ENCODE measurements at regions not wholly inside any gene's neighbourhood (a gene's known extent, or its start where the extent isn't known, plus 50 kb on each side); places are given as distances from the start of the nearest gene placed in this dataset.

DNA sequence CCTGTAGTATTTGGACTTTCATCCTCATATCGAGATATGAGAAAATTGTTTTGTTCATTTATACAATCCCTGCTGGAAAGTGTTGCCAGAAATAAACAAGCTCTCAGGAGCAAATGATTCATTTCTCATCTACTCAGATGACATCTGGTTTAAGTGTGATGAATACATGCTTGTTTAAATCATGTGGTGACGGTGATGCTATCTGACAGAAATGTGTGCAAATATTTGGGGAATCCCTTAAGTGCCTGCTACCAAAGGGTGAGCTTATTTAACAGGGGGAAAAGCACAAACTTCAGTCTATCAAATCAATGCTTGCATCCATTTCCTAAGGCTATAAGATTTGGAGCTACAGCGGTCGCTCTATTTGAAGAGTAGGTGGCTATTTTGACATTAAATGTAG lies 368.3 kb upstream of the SASH1 start:
- Histone ChIP-seq H3K9me3 (no peaks in the 10 kb centered on the region), H3K27me3 (no peaks in the 10 kb centered on the region), H3K36me3 (no peaks in the 10 kb centered on the region), H3K4me1 (no peaks in the 10 kb centered on the region), H3K4me3 (no peak overlapping the region), H3K27ac (no peak overlapping the region)
- intact Hi-C loops (cut with DNase I; ENCODE audit: low total_unique reads), result no loop called here
- TF ChIP-seq, protein P1, sequence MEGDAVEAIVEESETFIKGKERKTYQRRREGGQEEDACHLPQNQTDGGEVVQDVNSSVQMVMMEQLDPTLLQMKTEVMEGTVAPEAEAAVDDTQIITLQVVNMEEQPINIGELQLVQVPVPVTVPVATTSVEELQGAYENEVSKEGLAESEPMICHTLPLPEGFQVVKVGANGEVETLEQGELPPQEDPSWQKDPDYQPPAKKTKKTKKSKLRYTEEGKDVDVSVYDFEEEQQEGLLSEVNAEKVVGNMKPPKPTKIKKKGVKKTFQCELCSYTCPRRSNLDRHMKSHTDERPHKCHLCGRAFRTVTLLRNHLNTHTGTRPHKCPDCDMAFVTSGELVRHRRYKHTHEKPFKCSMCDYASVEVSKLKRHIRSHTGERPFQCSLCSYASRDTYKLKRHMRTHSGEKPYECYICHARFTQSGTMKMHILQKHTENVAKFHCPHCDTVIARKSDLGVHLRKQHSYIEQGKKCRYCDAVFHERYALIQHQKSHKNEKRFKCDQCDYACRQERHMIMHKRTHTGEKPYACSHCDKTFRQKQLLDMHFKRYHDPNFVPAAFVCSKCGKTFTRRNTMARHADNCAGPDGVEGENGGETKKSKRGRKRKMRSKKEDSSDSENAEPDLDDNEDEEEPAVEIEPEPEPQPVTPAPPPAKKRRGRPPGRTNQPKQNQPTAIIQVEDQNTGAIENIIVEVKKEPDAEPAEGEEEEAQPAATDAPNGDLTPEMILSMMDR (IDR thresholded peaks at IDR 0.05), result no peak
- TF ChIP-seq POLR2AphosphoS5 (IDR thresholded peaks at IDR 0.05) (no peak), POLR2A (IDR thresholded peaks at IDR 0.05) (no peak)
- DNase-seq (ENCODE audit: low spot score in 2 of 2), result no peak

DNA sequence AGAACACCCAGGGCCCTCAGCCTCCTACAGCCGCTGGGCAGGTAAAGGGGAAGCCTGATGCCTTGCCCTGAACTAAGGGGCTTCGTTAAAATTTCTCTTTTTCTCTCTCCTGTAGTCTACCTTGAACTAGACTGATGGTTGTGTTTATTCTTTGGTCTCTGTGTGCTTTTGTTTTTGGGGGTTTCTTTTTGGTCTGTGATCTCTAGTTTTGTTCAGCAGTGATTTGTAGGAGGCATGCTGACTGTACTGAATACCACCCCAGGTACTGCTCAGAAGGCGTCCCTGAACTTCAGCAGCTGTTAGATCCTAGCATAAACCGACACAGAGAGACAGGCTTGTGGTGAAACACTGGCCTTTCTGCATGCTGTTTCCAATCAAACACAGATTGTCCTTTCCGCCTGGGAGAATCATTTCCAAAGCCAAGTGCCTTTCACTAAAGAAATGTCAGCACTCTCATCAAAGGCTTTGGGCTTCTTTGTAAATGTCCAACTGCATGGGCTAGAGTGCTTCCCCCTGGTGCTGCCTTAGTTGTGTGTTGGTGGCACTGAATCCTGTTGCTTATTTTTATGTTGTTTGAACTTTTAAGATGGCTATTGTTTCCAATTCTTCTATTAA lies 364.7 kb upstream of the SASH1 start:
- TF ChIP-seq POLR2AphosphoS5 (IDR thresholded peaks at IDR 0.05) (no peak), POLR2A (IDR thresholded peaks at IDR 0.05) (no peak)
- TF ChIP-seq, protein P1 (IDR thresholded peaks at IDR 0.05), result no peak
- no peaks in the 10 kb centered on the region for H3K4me1 ChIP-seq
- H3K36me3 ChIP-seq, result no peaks in the 10 kb centered on the region
- no peaks in the 10 kb centered on the region for H3K27me3 ChIP-seq
- intact Hi-C loops (cut with DNase I; ENCODE audit: low total_unique reads), result no loop called here
- no peak for DNase-seq (ENCODE audit: low spot score in 2 of 2)
- no peak overlapping the region for H3K4me3 ChIP-seq
- no peak overlapping the region for H3K27ac ChIP-seq
- no peaks in the 10 kb centered on the region for H3K9me3 ChIP-seq

DNA sequence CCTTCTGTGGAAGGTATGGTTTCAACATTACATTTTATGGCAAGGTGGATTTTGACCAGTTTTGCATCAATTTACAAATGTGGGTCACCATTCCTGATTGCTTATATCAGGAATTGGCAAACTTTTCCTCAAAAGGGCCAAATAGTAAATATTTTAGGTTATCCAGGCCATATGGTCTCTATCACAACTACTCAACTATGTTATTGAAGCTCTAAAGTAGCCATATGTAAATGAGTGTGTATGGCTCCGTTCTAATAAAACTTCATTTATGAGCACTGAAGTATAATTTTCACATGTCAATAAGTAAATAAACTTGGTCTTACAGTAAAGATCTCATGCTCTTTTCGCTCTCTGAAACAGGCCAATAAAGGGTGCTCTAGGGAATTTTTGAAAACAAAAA lies 362.7 kb upstream of the SASH1 start:
- H3K4me3 ChIP-seq, result no peak overlapping the region
- intact Hi-C loops (cut with DNase I; ENCODE audit: low total_unique reads), result no loop called here
- no peaks in the 10 kb centered on the region for H3K4me1 ChIP-seq
- DNase-seq (ENCODE audit: low spot score in 2 of 2), result no peak
- H3K9me3 ChIP-seq, result no peaks in the 10 kb centered on the region
- H3K27me3 ChIP-seq, result no peaks in the 10 kb centered on the region
- no peak for TF ChIP-seq POLR2AphosphoS5 (IDR thresholded peaks at IDR 0.05)
- TF ChIP-seq POLR2A (IDR thresholded peaks at IDR 0.05), result no peak
- TF ChIP-seq, protein P1 (IDR thresholded peaks at IDR 0.05), result no peak
- H3K27ac ChIP-seq, result no peak overlapping the region
- H3K36me3 ChIP-seq, result no peaks in the 10 kb centered on the region

DNA sequence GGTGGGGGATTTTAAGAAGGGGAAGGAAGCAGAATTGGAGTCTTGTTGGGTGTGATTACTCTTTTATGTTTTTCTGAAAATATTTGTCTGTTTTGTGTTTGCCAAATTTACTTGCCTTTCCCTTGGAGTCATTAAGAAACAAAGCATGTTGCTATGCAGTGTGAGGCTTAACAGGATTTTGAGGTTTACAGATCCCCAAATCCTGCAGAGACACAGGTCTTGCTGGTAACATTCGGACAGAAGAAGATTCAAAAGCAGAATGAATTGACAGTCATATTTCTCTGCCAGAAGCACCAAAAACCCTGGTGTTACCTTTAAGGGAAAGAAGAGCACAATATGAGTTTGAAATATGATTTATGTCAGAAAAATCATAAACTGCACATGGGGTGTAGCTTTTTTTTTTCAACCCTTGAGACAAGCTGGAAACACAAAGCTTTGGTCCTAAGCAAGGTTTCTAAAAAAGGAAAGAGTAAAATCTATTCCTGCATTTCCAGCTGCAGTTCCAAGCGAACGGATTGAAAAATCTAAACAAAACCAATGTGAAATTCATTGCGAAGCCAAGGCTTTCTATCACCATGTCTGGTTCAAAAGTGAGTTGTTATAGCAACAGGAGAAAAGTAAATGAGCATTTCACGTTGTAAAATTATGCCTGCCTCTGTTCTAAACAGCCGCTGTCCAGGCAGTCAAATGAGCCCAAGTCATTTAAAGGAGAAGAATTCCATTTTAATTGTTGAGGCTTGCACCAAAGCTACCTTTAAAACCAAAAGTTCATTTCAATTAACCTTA lies 358.9 kb upstream of the SASH1 start:
- Histone ChIP-seq H3K4me3 (peak overlapping the region in 1 of 3 donors; percentile 27), H3K27me3 (no peaks in the 10 kb centered on the region), H3K4me1 (no peaks in the 10 kb centered on the region), H3K9me3 (no peaks in the 10 kb centered on the region), H3K27ac (peak overlapping the region in 1 of 2 donors; percentile 9), H3K36me3 (no peaks in the 10 kb centered on the region)
- DNase-seq (ENCODE audit: low spot score in 2 of 2), result no peak
- TF ChIP-seq POLR2A (IDR thresholded peaks at IDR 0.05) (no peak), POLR2AphosphoS5 (IDR thresholded peaks at IDR 0.05) (no peak)
- TF ChIP-seq, protein P1 (IDR thresholded peaks at IDR 0.05), result no peak
- intact Hi-C loops (cut with DNase I; ENCODE audit: low total_unique reads), result no loop called here

DNA sequence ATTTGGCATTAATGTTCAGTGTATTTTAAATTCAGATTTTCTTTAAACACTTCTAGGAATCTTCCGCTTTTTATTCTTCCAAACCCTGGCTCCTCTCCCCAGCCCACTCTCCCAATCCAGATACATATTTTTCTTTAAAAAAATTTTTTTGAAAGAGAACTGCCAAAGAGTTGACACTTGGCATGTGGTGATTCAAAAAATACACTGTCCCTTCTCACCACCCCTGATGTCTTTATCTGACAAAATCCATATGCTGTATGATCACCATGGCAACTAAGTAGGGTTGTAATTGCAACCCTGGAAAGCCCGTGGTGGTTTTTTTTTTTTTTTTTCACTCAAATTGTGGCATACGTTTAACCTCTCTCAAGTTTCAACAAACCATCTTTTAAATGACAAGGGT lies 355.8 kb upstream of the SASH1 start:
- no peaks in the 10 kb centered on the region for H3K27me3 ChIP-seq
- intact Hi-C loops (cut with DNase I; ENCODE audit: low total_unique reads), result no loop called here
- no peak for DNase-seq (ENCODE audit: low spot score in 2 of 2)
- TF ChIP-seq POLR2A (IDR thresholded peaks at IDR 0.05), result no peak
- TF ChIP-seq, protein P1 (IDR thresholded peaks at IDR 0.05), result no peak
- TF ChIP-seq POLR2AphosphoS5 (IDR thresholded peaks at IDR 0.05), result no peak
- no peaks in the 10 kb centered on the region for H3K36me3 ChIP-seq
- H3K27ac ChIP-seq, result no peak overlapping the region
- no peak overlapping the region for H3K4me3 ChIP-seq
- H3K4me1 ChIP-seq, result no peaks in the 10 kb centered on the region
- H3K9me3 ChIP-seq, result no peaks in the 10 kb centered on the region

All from breast epithelium (tissue), 4 donors.